GM21381 (cell line): ENCODE measurements at regions not wholly inside any gene's neighbourhood (a gene's known extent, or its start where the extent isn't known, plus 50 kb on each side); places are given as distances from the start of the nearest gene placed in this dataset.
"Not testable (repeated sequence)": the region's sequence is repeated elsewhere in the genome, so short reads cannot be mapped to it uniquely, and the experiment has no call there.

Experiments used
- ATAC-seq: cut with Tn5 transposase; IDR thresholded peaks from one replicate; pipeline ENCODE4 v1.9.1; 2021; ENCODE audit warnings: mild to moderate bottlenecking, moderate library complexity; ENCODE audit not compliant: unreplicated experiment

- no peak for ATAC-seq
Measured at GRCh38 chr13:90912247-90912646, 435.2 kb upstream of the MIR17HG start.

GRCh38 chr13:90918536-90918935, 429.0 kb upstream of the MIR17HG start:
- ATAC-seq: no peak

- ATAC-seq: no peak
Measured at GRCh38 chr13:90919153-90919552, 428.3 kb upstream of the MIR17HG start.

- no peak for ATAC-seq
Measured at GRCh38 chr13:90926459-90926858, 421.0 kb upstream of the MIR17HG start.

GRCh38 chr13:90928109-90928508, 419.4 kb upstream of the MIR17HG start:
- ATAC-seq: no peak

GRCh38 chr13:90933097-90933826, 414.2 kb upstream of the MIR17HG start:
- ATAC-seq: no peak

- ATAC-seq: no peak
Measured at GRCh38 chr13:90934741-90935140, 412.7 kb upstream of the MIR17HG start.

- ATAC-seq: no peak
Measured at GRCh38 chr13:90938848-90939247, 408.6 kb upstream of the MIR17HG start.

- no peak for ATAC-seq
Measured at GRCh38 chr13:90943946-90944345, 403.5 kb upstream of the MIR17HG start.

- not testable (repeated sequence) for ATAC-seq
Measured at GRCh38 chr13:90945146-90945545, 402.3 kb upstream of the MIR17HG start.

GRCh38 chr13:90946125-90946524, 401.4 kb upstream of the MIR17HG start:
- not testable (repeated sequence) for ATAC-seq

GRCh38 chr13:90947976-90948375, 399.5 kb upstream of the MIR17HG start:
- ATAC-seq: no peak

GRCh38 chr13:90950160-90950559, 397.3 kb upstream of the MIR17HG start:
- no peak for ATAC-seq

GRCh38 chr13:90951663-90952062, 395.8 kb upstream of the MIR17HG start:
- ATAC-seq: no peak

GRCh38 chr13:90952326-90952725, 395.2 kb upstream of the MIR17HG start:
- ATAC-seq: no peak

- ATAC-seq: no peak
Measured at GRCh38 chr13:90954605-90955195, 392.8 kb upstream of the MIR17HG start.

- no peak for ATAC-seq
Measured at GRCh38 chr13:90956031-90956430, 391.5 kb upstream of the MIR17HG start.

- ATAC-seq: no peak
Measured at GRCh38 chr13:90958866-90959265, 388.6 kb upstream of the MIR17HG start.

GRCh38 chr13:90968166-90968904, 379.2 kb upstream of the MIR17HG start:
- no peak for ATAC-seq

GRCh38 chr13:90974249-90974975, 373.1 kb upstream of the MIR17HG start:
- no peak for ATAC-seq

GRCh38 chr13:90979059-90979458, 368.4 kb upstream of the MIR17HG start:
- ATAC-seq: no peak
